HG03097 (cell line): ENCODE measurements at regions not wholly inside any gene's neighbourhood (a gene's known extent, or its start where the extent isn't known, plus 50 kb on each side); places are given as distances from the start of the nearest gene placed in this dataset.
"Not testable (repeated sequence)": the region's sequence is repeated elsewhere in the genome, so short reads cannot be mapped to it uniquely, and the experiment has no call there.

Experiments
- ATAC-seq: cut with Tn5 transposase; IDR thresholded peaks from one replicate; pipeline ENCODE4 v1.9.1; 2021; ENCODE audit not compliant: unreplicated experiment, low FRiP score

- no peak for ATAC-seq
Observed at GRCh38 chr10:91080776-91081175, 139.7 kb upstream of the PCGF5 start.

GRCh38 chr10:91082447-91082846 lies 138.0 kb upstream of the PCGF5 start:
- ATAC-seq: no peak

GRCh38 chr10:91088300-91089140 lies 131.9 kb upstream of the PCGF5 start:
- ATAC-seq: no peak

- ATAC-seq: no peak
Observed at GRCh38 chr10:91090761-91091529, 129.5 kb upstream of the PCGF5 start.

- no peak for ATAC-seq
Observed at GRCh38 chr10:91091780-91092179, 128.7 kb upstream of the PCGF5 start.

GRCh38 chr10:91096274-91096673 lies 124.2 kb upstream of the PCGF5 start:
- ATAC-seq: no peak

GRCh38 chr10:91097313-91097712 lies 123.2 kb upstream of the PCGF5 start:
- ATAC-seq: no peak

GRCh38 chr10:91098021-91098420 lies 122.4 kb upstream of the PCGF5 start:
- ATAC-seq: not testable (repeated sequence)

- ATAC-seq: no peak
Observed at GRCh38 chr10:91103384-91104192, 116.9 kb upstream of the PCGF5 start.

- no peak for ATAC-seq
Observed at GRCh38 chr10:91104193-91105041, 116.0 kb upstream of the PCGF5 start.

- no peak for ATAC-seq
Observed at GRCh38 chr10:91105269-91105668, 115.2 kb upstream of the PCGF5 start.

- ATAC-seq: no peak
Observed at GRCh38 chr10:91108820-91109219, 111.6 kb upstream of the PCGF5 start.

- no peak for ATAC-seq
Observed at GRCh38 chr10:91111060-91111459, 109.4 kb upstream of the PCGF5 start.

GRCh38 chr10:91115618-91116390 lies 104.7 kb upstream of the PCGF5 start:
- no peak for ATAC-seq

GRCh38 chr10:91117505-91117904 lies 103.0 kb upstream of the PCGF5 start:
- ATAC-seq: no peak

- no peak for ATAC-seq
Observed at GRCh38 chr10:91120348-91120747, 100.1 kb upstream of the PCGF5 start.

GRCh38 chr10:91123261-91123660 lies 97.2 kb upstream of the PCGF5 start:
- ATAC-seq: no peak

GRCh38 chr10:91124016-91124415 lies 96.4 kb upstream of the PCGF5 start:
- no peak for ATAC-seq

GRCh38 chr10:91126471-91126870 lies 94.0 kb upstream of the PCGF5 start:
- no peak for ATAC-seq
